ENCODE measurements at regions not wholly inside any gene's neighbourhood (a gene's known extent, or its start where the extent isn't known, plus 50 kb on each side); places are given as distances from the start of the nearest gene placed in this dataset.

- DNase-seq, result no peak
Observed at GRCh38 chr5:124353016-124353415, 393.4 kb downstream of the ZNF608 start.

- DNase-seq, result no peak
Observed at GRCh38 chr5:124352312-124352711, 394.1 kb downstream of the ZNF608 start.

- DNase-seq, result no peak
Observed at GRCh38 chr5:124349931-124350330, 396.5 kb downstream of the ZNF608 start.

DNA sequence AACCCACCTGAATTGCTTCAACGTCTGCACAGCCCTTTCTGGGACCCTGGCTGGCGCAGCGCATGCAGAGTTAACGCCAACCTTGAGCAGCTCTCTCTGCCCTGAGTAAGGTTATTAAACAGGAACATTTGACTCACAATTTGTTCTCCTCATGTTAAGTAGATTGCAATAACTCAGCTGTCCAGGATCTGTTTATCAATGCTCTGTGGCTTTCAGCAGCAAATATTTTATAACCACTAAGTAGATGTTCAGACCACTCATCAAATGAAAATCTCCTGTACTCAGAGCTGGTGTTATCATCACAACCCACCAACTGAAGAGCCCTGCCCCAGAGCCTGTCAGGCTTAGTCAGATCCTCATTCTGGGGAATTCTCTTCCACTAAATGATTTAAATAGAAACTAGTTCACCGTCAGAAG, 403.0 kb downstream of the ZNF608 start:
- DNase-seq, result peak; percentile 94

GRCh38 chr5:124342986-124343385, 403.5 kb downstream of the ZNF608 start:
- DNase-seq, result peak; percentile 28

DNA sequence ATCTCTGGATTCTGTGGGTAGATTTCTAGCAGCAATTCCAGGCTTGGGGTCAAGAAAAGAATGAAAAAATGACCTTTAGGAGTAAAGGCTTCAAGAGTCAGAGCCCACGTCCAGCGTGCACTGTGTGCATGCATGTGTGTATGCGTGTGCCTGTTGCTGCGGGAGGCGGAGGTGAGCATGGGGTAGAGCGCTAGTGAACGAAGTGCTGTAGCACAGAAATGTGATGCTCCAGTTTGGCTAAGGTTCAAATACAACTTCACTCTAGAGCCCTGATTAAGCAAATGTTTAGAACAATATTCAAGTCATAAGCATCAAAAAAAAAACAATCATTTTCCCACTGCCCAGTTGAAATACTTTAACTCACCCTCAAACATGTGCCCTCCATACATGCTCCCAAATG, 403.9 kb downstream of the ZNF608 start:
- DNase-seq, result no peak

DNA sequence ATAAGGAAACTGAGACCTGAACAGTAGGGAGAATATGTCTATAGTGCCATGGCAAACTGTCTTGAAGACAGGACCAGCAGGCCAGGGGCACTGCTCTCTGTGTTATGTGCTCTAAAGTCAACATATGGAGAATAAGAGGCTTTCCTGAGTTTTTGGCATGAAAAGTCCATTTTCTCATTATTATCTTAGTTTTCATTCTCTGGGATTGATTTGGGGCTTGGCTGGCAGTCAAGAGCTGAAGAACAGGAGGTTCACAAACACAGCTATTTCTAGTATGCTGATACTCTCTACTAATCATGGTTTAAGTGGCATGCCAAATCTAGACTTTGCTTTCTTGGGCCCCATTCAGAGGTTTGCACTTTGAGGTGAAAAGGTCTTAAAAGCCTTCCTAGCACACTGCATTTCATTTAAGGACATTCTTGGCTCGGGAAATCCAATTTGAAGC, 404.4 kb downstream of the ZNF608 start:
- peak; percentile 76 for DNase-seq

GRCh38 chr5:124341066-124341858, 405.2 kb downstream of the ZNF608 start:
- no peak for DNase-seq

GRCh38 chr5:124337996-124338395, 408.4 kb downstream of the ZNF608 start:
- DNase-seq, result no peak

DNA sequence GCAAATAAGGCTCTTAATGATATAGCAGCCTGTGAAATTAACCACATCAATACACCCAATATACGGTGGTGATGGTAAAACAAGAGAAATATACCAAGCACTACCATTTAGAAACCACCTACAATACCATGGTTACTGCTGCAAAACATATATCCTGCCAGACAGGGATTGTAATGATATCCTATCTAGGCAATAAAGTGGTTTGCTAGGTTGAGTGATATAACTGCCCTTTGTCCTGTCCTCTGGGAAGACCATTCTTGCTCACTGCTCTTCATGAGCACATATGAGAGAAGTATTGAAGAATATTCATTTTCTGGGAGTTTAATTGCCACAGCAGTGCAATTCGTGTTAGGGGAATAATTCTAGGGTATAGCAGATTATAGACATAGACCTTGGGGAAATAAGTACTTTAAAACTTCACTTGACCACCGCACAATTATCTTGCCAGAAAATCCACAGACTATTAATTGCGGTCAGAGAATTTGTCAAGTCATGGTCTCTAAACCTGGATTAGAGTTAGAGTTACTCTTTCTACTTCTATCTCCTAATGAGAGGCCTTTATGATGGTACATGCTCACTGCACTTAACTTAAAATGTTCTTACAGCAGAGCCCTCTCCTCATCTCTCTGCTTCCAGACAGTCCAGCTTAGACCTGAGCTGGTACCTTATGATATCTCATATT, 413.0 kb downstream of the ZNF608 start:
- DNase-seq, result no peak

GRCh38 chr5:124332273-124332672, 414.2 kb downstream of the ZNF608 start:
- no peak for DNase-seq

GRCh38 chr5:124330595-124331220, 415.7 kb downstream of the ZNF608 start:
- DNase-seq, result peak; percentile 40

GRCh38 chr5:124328201-124328600, 418.2 kb downstream of the ZNF608 start:
- no peak for DNase-seq

GRCh38 chr5:124318661-124319060, 427.8 kb downstream of the ZNF608 start:
- DNase-seq, result no peak

DNA sequence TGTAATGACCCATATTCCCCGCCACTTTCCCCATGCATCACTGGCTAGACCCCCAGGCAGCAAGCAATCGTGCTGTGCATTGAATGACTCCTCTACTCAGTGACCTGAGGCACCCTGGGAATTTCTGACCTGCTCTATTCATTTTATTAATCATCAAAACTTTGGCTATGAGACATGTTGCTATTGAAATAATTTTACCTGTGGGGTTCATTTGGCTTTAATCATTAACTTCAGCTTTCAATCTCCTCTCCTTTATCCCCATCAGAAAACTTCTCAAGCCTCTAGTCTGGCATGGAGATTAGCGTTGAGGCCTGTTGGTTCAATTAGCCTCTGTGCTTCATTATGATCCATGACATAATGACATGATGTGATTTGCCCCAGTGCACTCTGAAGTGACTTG, 429.0 kb downstream of the ZNF608 start:
- DNase-seq, result no peak

- peak; percentile 79 for DNase-seq
Observed at GRCh38 chr5:124315741-124316415, 430.6 kb downstream of the ZNF608 start.

GRCh38 chr5:124310453-124310852, 436.0 kb downstream of the ZNF608 start:
- no peak for DNase-seq

DNA sequence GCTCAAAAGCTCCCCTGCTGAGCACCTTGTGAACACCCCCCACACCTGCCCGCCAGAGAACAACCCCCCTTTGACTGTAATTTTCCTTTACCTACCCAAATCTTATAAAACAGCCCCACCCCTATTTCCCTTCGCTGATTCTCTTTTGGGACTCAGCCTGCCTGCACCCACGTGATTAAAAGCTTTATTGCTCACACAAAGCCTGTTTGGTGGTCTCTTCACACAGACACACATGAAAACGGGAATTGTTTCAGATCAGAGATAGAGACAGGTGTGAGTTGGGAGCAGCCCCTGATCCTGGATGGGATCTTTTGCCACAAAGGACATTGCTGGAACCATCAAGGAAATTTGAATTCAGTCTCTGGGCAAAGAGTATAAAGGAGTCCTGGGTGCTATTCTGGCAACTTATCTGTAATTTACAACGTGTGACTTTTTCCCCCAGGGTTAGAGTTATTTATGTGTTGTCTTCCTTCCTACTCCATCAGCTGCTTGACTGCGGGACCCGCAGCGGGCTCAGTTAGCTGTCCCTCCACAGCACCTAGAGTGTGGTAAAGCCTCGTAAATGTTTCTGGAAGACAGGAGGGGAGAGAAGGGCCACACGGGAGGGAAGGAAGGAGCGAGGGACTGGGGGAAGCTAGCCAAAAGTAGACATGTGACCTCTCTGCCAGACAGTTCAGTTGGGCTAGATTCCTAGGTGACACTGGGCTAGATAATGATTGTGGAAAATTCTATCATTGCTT, 437.0 kb downstream of the ZNF608 start:
- DNase-seq, result no peak

- no peak for DNase-seq
Observed at GRCh38 chr5:124303366-124303765, 443.1 kb downstream of the ZNF608 start.

GRCh38 chr5:124302533-124302932, 443.9 kb downstream of the ZNF608 start:
- DNase-seq, result peak; percentile 38

GRCh38 chr5:124301850-124302249, 444.6 kb downstream of the ZNF608 start:
- DNase-seq, result peak; percentile 69

- no peak for DNase-seq
Observed at GRCh38 chr5:124300815-124301621, 445.4 kb downstream of the ZNF608 start.

Measured in fibroblast of skin of right quadriceps (primary cell).